ENCODE measurements at regions not wholly inside any gene's neighbourhood (a gene's known extent, or its start where the extent isn't known, plus 50 kb on each side); places are given as distances from the start of the nearest gene placed in this dataset.
A peak's percentile ranks its signal among the peaks of the same experiment; 100 is the strongest.

- no peak for DNase-seq (ENCODE audit: low read depth in 2 of 3, low spot score in 2 of 3)
These were observed 109.2 kb downstream of the AIPL1 start for GRCh38 chr17:6325741-6326140.

GRCh38 chr17:6325051-6325450, 109.9 kb downstream of the AIPL1 start:
- no peak for DNase-seq (ENCODE audit: low read depth in 2 of 3, low spot score in 2 of 3)

GRCh38 chr17:6323626-6324356, 111.1 kb downstream of the AIPL1 start:
- no peak for DNase-seq (ENCODE audit: low read depth in 2 of 3, low spot score in 2 of 3)

GRCh38 chr17:6322316-6322715, 112.6 kb downstream of the AIPL1 start:
- no peak for DNase-seq (ENCODE audit: low read depth in 2 of 3, low spot score in 2 of 3)

GRCh38 chr17:6314311-6314710, 120.6 kb downstream of the AIPL1 start:
- no peak for DNase-seq (ENCODE audit: low read depth in 2 of 3, low spot score in 2 of 3)

- DNase-seq (ENCODE audit: low read depth in 2 of 3, low spot score in 2 of 3), result no peak
These were observed 121.1 kb downstream of the AIPL1 start for GRCh38 chr17:6313835-6314234.

- no peak for DNase-seq (ENCODE audit: low read depth in 2 of 3, low spot score in 2 of 3)
These were observed 128.1 kb downstream of the AIPL1 start for GRCh38 chr17:6306820-6307219.

- no peak for DNase-seq (ENCODE audit: low read depth in 2 of 3, low spot score in 2 of 3)
These were observed 129.1 kb downstream of the AIPL1 start for GRCh38 chr17:6305613-6306360.

- DNase-seq (ENCODE audit: low read depth in 2 of 3, low spot score in 2 of 3), result no peak
These were observed 129.9 kb downstream of the AIPL1 start for GRCh38 chr17:6304894-6305612.

GRCh38 chr17:6303664-6304063, 131.3 kb downstream of the AIPL1 start:
- DNase-seq (ENCODE audit: low read depth in 2 of 3, low spot score in 2 of 3), result peak in 2 of 3 donors; percentile 3 to 38

- no peak for DNase-seq (ENCODE audit: low read depth in 2 of 3, low spot score in 2 of 3)
These were observed 135.6 kb downstream of the AIPL1 start for GRCh38 chr17:6299275-6299674.

GRCh38 chr17:6297960-6298359, 137.0 kb downstream of the AIPL1 start:
- DNase-seq (ENCODE audit: low read depth in 2 of 3, low spot score in 2 of 3), result no peak

- DNase-seq (ENCODE audit: low read depth in 2 of 3, low spot score in 2 of 3), result no peak
These were observed 137.8 kb downstream of the AIPL1 start for GRCh38 chr17:6297119-6297518.

- no peak for DNase-seq (ENCODE audit: low read depth in 2 of 3, low spot score in 2 of 3)
These were observed 144.3 kb downstream of the AIPL1 start for GRCh38 chr17:6290488-6291196.

- no peak for DNase-seq (ENCODE audit: low read depth in 2 of 3, low spot score in 2 of 3)
These were observed 148.7 kb downstream of the AIPL1 start for GRCh38 chr17:6286233-6286632.

GRCh38 chr17:6285486-6285885, 149.4 kb downstream of the AIPL1 start:
- no peak for DNase-seq (ENCODE audit: low read depth in 2 of 3, low spot score in 2 of 3)

GRCh38 chr17:6279659-6280058, 155.3 kb downstream of the AIPL1 start:
- DNase-seq (ENCODE audit: low read depth in 2 of 3, low spot score in 2 of 3), result no peak

GRCh38 chr17:6278376-6278775, 156.5 kb downstream of the AIPL1 start:
- DNase-seq (ENCODE audit: low read depth in 2 of 3, low spot score in 2 of 3), result no peak

GRCh38 chr17:6276711-6277110, 158.2 kb downstream of the AIPL1 start:
- no peak for DNase-seq (ENCODE audit: low read depth in 2 of 3, low spot score in 2 of 3)

GRCh38 chr17:6274310-6274709, 160.6 kb downstream of the AIPL1 start:
- DNase-seq (ENCODE audit: low read depth in 2 of 3, low spot score in 2 of 3), result no peak

GRCh38 chr17:6269478-6269877, 165.4 kb downstream of the AIPL1 start:
- peak in 2 of 3 donors; percentile 11 to 48 for DNase-seq (ENCODE audit: low read depth in 2 of 3, low spot score in 2 of 3)
